CD4-positive, CD25-positive, alpha-beta regulatory T cell (primary cell): ENCODE measurements at regions not wholly inside any gene's neighbourhood (a gene's known extent, or its start where the extent isn't known, plus 50 kb on each side); places are given as distances from the start of the nearest gene placed in this dataset.
A peak's percentile ranks its signal among the peaks of the same experiment; 100 is the strongest.

ENCODE experiments used
- ATAC-seq, 2 donors: fragments of 150-1000 bp; cut with Tn5 transposase; one replicate each; pipeline ENCODE4 v1.10.0; 2021; ENCODE audit warnings: low read depth in 2 of 2, moderate number of reproducible peaks in 2 of 2, moderate library complexity in 1 of 2
- DNase-seq, 3 donors: peaks; one replicate each; pipeline versions ENCODE4 v3.0.0 to v3.0.0-alpha.2; 2012 to 2022; ENCODE audit warnings: mixed read lengths in 1 of 3
- H3K27ac ChIP-seq: one replicate; pipeline ENCODE4 v1.7.0; 2013; ENCODE audit warnings: mild to moderate bottlenecking, low read length; ENCODE audit not compliant: insufficient read depth, poor library complexity, severe bottlenecking
- H3K27me3 ChIP-seq: one replicate; pipeline ENCODE4 v1.7.0; 2013; ENCODE audit warnings: low read length; ENCODE audit not compliant: control insufficient read depth, insufficient read depth
- H3K36me3 ChIP-seq: one replicate; pipeline ENCODE4 v1.7.0; 2013; ENCODE audit warnings: mild to moderate bottlenecking, low read length, moderate library complexity; ENCODE audit not compliant: control insufficient read depth, insufficient read depth
- H3K4me1 ChIP-seq: 2 replicates; pipeline ENCODE4 v1.7.0; 2013; ENCODE audit warnings: mild to moderate bottlenecking, low read length; ENCODE audit not compliant: insufficient read depth, control insufficient read depth, poor library complexity, severe bottlenecking
- H3K4me3 ChIP-seq: one replicate; pipeline ENCODE4 v1.7.0; 2013; ENCODE audit warnings: low read depth, mild to moderate bottlenecking, low read length, moderate library complexity
- H3K9me3 ChIP-seq, 2 experiments: 1 replicate in 1 of 2; 2 replicates in 1 of 2; pipeline ENCODE4 v1.7.0; 2013; ENCODE audit warnings: low read length in 2 of 2, mild to moderate bottlenecking in 1 of 2, moderate library complexity in 1 of 2; ENCODE audit not compliant: control insufficient read depth in 2 of 2
- H3K27ac Mint-ChIP-seq, 3 donors: one replicate each; pipeline ENCODE4 v1.8.0; 2020 to 2022; ENCODE audit warnings: mild to moderate bottlenecking in 3 of 3, mixed read lengths in 3 of 3, moderate library complexity in 2 of 3
- H3K27me3 Mint-ChIP-seq: one replicate; pipeline ENCODE4 v1.8.0; 2022; ENCODE audit warnings: mild to moderate bottlenecking, mixed read lengths
- H3K36me3 Mint-ChIP-seq: one replicate; pipeline ENCODE4 v1.8.0; 2020; ENCODE audit warnings: mixed read lengths
- H3K4me1 Mint-ChIP-seq, 4 donors: one replicate each; pipeline ENCODE4 v1.8.0; 2020 to 2022; ENCODE audit warnings: mixed read lengths in 4 of 4, mild to moderate bottlenecking in 1 of 4
- H3K4me3 Mint-ChIP-seq, 4 donors: one replicate each; pipeline ENCODE4 v1.8.0; 2020 to 2022; ENCODE audit warnings: mild to moderate bottlenecking in 4 of 4, mixed read lengths in 4 of 4, moderate library complexity in 3 of 4
- H3K9me3 Mint-ChIP-seq, 7 donors: one replicate each; pipeline ENCODE4 v1.8.0; 2020 to 2022; ENCODE audit warnings: mixed read lengths in 7 of 7, mild to moderate bottlenecking in 3 of 7, moderate library complexity in 2 of 7

DNA sequence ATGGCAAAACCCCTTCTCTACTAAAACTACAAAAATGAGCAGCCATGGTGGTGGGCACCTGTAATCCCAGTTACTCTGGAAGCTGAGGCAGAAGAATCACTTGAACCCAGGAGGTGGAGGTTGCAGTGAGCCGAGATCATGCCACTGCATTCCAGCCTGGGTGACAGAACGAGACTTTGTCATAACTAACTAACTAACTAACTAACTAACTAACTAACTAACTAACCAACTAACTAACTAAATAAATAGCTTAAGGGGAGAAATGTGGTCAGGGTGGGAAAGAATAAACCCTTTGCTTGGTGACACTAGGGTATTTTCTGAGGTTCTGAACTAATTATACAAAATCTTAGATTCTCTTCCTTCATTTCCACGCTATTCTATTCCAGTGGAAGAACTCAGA lies 184.4 kb upstream of the MEF2C start:
- H3K4me1 Mint-ChIP-seq, result no peaks in the 10 kb centered on the region
- H3K27ac Mint-ChIP-seq, result no peak overlapping the region
- ATAC-seq, result no peak
- H3K27me3 Mint-ChIP-seq, result no peaks in the 10 kb centered on the region
- H3K36me3 ChIP-seq, result no peaks in the 10 kb centered on the region
- H3K9me3 ChIP-seq, result no peaks in the 10 kb centered on the region
- H3K4me3 ChIP-seq, result no peak overlapping the region
- no peak for DNase-seq
- H3K27ac ChIP-seq, result no peak overlapping the region
- no peak overlapping the region for H3K4me3 Mint-ChIP-seq
- H3K27me3 ChIP-seq, result no peaks in the 10 kb centered on the region
- no peaks in the 10 kb centered on the region for H3K36me3 Mint-ChIP-seq
- H3K9me3 Mint-ChIP-seq, result peaks cover 0 to 1% (median 0%) of the 10 kb centered on the region in 7 donors
- no peaks in the 10 kb centered on the region for H3K4me1 ChIP-seq

DNA sequence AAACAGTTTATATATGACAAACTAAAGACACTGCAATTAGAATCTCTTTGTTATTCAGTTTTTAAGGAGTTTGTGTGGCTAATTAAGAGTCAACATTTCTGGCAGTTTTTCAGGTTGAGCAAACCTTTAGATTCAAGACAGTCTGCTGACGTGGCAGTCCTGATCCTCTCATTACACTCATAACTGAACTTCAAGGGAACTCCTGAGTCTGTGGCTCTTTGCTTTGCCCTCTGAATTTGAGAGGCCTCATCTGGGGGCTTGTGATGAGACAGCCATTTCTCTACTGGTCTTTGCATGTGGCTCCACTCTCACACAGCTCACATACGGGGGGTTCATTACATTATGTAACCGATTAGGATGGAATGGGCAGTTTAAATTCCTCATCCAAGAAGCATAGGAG lies 182.9 kb upstream of the MEF2C start:
- ATAC-seq, result no peak
- H3K36me3 Mint-ChIP-seq, result no peaks in the 10 kb centered on the region
- H3K9me3 Mint-ChIP-seq, result peaks cover 0 to 3% (median 0%) of the 10 kb centered on the region in 7 donors
- no peak overlapping the region for H3K4me3 Mint-ChIP-seq
- Histone ChIP-seq H3K4me1 (no peaks in the 10 kb centered on the region), H3K9me3 (no peaks in the 10 kb centered on the region), H3K4me3 (no peak overlapping the region), H3K36me3 (no peaks in the 10 kb centered on the region), H3K27ac (no peak overlapping the region), H3K27me3 (no peaks in the 10 kb centered on the region)
- DNase-seq, result peak in 1 of 3 donors; percentile 20
- H3K4me1 Mint-ChIP-seq, result no peaks in the 10 kb centered on the region
- H3K27me3 Mint-ChIP-seq, result no peaks in the 10 kb centered on the region
- no peak overlapping the region for H3K27ac Mint-ChIP-seq

DNA sequence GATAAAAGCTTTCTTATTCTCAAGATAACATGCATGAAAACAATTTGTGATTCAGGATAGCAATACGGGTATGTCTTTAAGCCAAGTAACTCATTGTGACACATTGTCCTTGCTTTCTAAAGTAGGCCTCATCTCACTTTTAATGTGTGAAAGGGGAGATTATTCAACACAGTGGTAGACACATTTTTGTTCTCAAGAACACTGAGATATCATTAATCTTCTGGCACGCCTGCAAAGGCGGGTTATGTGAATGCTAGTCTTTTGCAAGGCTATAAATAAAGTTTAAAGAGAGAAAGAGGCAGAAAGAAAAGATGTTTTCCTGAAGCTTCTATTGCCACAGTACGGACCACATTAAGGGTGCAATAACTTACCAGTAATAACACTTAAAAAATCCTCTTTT lies 181.8 kb upstream of the MEF2C start:
- H3K4me1 ChIP-seq, result no peaks in the 10 kb centered on the region
- H3K36me3 Mint-ChIP-seq, result no peaks in the 10 kb centered on the region
- no peak for ATAC-seq

DNA sequence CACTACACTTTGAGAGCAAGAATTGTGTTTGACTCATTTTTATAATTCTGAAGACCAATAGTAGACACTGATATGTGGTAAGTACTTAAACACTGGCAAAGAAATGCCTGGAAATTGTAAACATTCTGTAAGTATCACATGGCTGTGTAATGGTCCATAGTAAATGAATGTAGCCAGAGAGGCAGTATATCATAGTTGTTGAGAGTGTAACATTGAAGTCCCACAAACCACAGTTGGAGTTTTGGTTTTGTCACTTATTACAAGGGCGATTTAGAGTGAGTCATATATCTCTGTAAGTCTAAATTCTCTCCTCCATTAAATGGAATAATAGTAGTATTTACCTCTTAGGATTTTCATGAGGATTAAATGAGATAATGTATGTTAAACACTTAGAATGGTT lies 181.1 kb upstream of the MEF2C start:
- DNase-seq (no peak), ATAC-seq (no peak)
- no peak overlapping the region for H3K27ac ChIP-seq
- no peaks in the 10 kb centered on the region for H3K36me3 Mint-ChIP-seq
- H3K27me3 Mint-ChIP-seq, result no peaks in the 10 kb centered on the region
- no peaks in the 10 kb centered on the region for H3K36me3 ChIP-seq
- H3K4me1 ChIP-seq, result no peaks in the 10 kb centered on the region
- no peak overlapping the region for H3K27ac Mint-ChIP-seq
- H3K4me1 Mint-ChIP-seq, result no peaks in the 10 kb centered on the region
- H3K4me3 ChIP-seq, result no peak overlapping the region
- no peaks in the 10 kb centered on the region for H3K9me3 ChIP-seq
- H3K27me3 ChIP-seq, result no peaks in the 10 kb centered on the region
- H3K4me3 Mint-ChIP-seq, result no peak overlapping the region
- peaks cover 0 to 2% (median 0%) of the 10 kb centered on the region in 7 donors for H3K9me3 Mint-ChIP-seq

More for the DNA sequence above, 181.8 kb upstream of the MEF2C start:
- Histone ChIP-seq H3K27me3 (no peaks in the 10 kb centered on the region), H3K4me3 (no peak overlapping the region), H3K27ac (no peak overlapping the region), H3K36me3 (no peaks in the 10 kb centered on the region), H3K9me3 (no peaks in the 10 kb centered on the region)
- Mint-ChIP-seq H3K4me1 (no peaks in the 10 kb centered on the region), H3K9me3 (peaks cover 0 to 2% (median 0%) of the 10 kb centered on the region in 7 donors), H3K27me3 (no peaks in the 10 kb centered on the region), H3K4me3 (no peak overlapping the region), H3K27ac (no peak overlapping the region)
- DNase-seq, result no peak

- H3K9me3 Mint-ChIP-seq, result peaks cover 0 to 4% (median 0%) of the 10 kb centered on the region in 7 donors
- H3K9me3 ChIP-seq, result no peaks in the 10 kb centered on the region
- DNase-seq, result no peak
Observed at GRCh38 chr5:89060768-89061167, 177.8 kb upstream of the MEF2C start.

DNA sequence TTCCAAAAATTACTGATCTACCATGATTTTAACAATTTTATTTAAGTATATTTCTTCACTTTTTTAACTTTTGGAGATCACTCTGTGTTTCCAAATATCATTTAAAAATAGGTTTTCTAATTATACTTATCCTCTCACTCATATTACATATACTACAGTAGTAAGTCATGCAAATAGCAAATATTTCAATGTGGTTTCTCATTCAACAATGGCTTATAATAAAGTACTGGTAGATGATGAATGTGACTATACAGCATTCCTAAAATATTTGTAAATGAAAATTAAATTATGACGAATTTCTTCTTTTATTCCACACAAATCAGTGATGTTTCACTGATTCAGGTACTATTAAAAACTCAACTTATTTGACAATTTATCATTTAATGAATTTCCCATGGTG lies 176.3 kb upstream of the MEF2C start:
- Histone ChIP-seq H3K4me1 (no peaks in the 10 kb centered on the region), H3K27ac (no peak overlapping the region), H3K27me3 (no peaks in the 10 kb centered on the region), H3K36me3 (no peaks in the 10 kb centered on the region), H3K4me3 (no peak overlapping the region), H3K9me3 (no peaks in the 10 kb centered on the region)
- ATAC-seq (no peak), DNase-seq (no peak)
- Mint-ChIP-seq H3K4me3 (no peak overlapping the region), H3K27ac (no peak overlapping the region), H3K36me3 (no peaks in the 10 kb centered on the region), H3K9me3 (peaks cover 0 to 4% (median 0%) of the 10 kb centered on the region in 7 donors), H3K4me1 (no peaks in the 10 kb centered on the region), H3K27me3 (no peaks in the 10 kb centered on the region)

More at GRCh38 chr5:89060768-89061167, 177.8 kb upstream of the MEF2C start:
- Mint-ChIP-seq H3K4me3 (no peak overlapping the region), H3K36me3 (no peaks in the 10 kb centered on the region), H3K27ac (no peak overlapping the region), H3K27me3 (no peaks in the 10 kb centered on the region), H3K4me1 (no peaks in the 10 kb centered on the region)
- no peaks in the 10 kb centered on the region for H3K36me3 ChIP-seq
- H3K27me3 ChIP-seq, result no peaks in the 10 kb centered on the region
- no peak overlapping the region for H3K4me3 ChIP-seq
- H3K27ac ChIP-seq, result no peak overlapping the region
- no peak for ATAC-seq
- H3K4me1 ChIP-seq, result no peaks in the 10 kb centered on the region

GRCh38 chr5:89055695-89056085 lies 172.7 kb upstream of the MEF2C start:
- H3K9me3 Mint-ChIP-seq, result peaks cover 0 to 9% (median 3%) of the 10 kb centered on the region in 7 donors
- Histone ChIP-seq H3K9me3 (no peaks in the 10 kb centered on the region), H3K4me1 (no peaks in the 10 kb centered on the region), H3K36me3 (no peaks in the 10 kb centered on the region), H3K4me3 (no peak overlapping the region), H3K27me3 (no peaks in the 10 kb centered on the region), H3K27ac (no peak overlapping the region)
- ATAC-seq (no peak), DNase-seq (no peak)
- H3K4me1 Mint-ChIP-seq, result no peaks in the 10 kb centered on the region
- H3K27ac Mint-ChIP-seq, result no peak overlapping the region
- no peaks in the 10 kb centered on the region for H3K27me3 Mint-ChIP-seq
- no peaks in the 10 kb centered on the region for H3K36me3 Mint-ChIP-seq
- H3K4me3 Mint-ChIP-seq, result no peak overlapping the region

GRCh38 chr5:89055015-89055694 lies 172.2 kb upstream of the MEF2C start:
- Histone ChIP-seq H3K27me3 (no peaks in the 10 kb centered on the region), H3K27ac (no peak overlapping the region)

More at GRCh38 chr5:89055015-89055694, 172.2 kb upstream of the MEF2C start:
- Mint-ChIP-seq H3K36me3 (no peaks in the 10 kb centered on the region), H3K27ac (no peak overlapping the region), H3K27me3 (no peaks in the 10 kb centered on the region), H3K4me3 (no peak overlapping the region), H3K9me3 (peaks cover 0 to 14% (median 5%) of the 10 kb centered on the region in 7 donors), H3K4me1 (no peaks in the 10 kb centered on the region)
- ATAC-seq (no peak), DNase-seq (no peak)
- no peaks in the 10 kb centered on the region for H3K36me3 ChIP-seq
- no peaks in the 10 kb centered on the region for H3K9me3 ChIP-seq
- no peak overlapping the region for H3K4me3 ChIP-seq
- H3K4me1 ChIP-seq, result no peaks in the 10 kb centered on the region
